ENCODE measurements at regions not wholly inside any gene's neighbourhood (a gene's known extent, or its start where the extent isn't known, plus 50 kb on each side); places are given as distances from the start of the nearest gene placed in this dataset.
"Not testable (repeated sequence)": the region's sequence is repeated elsewhere in the genome, so short reads cannot be mapped to it uniquely, and the experiment has no call there.

DNA sequence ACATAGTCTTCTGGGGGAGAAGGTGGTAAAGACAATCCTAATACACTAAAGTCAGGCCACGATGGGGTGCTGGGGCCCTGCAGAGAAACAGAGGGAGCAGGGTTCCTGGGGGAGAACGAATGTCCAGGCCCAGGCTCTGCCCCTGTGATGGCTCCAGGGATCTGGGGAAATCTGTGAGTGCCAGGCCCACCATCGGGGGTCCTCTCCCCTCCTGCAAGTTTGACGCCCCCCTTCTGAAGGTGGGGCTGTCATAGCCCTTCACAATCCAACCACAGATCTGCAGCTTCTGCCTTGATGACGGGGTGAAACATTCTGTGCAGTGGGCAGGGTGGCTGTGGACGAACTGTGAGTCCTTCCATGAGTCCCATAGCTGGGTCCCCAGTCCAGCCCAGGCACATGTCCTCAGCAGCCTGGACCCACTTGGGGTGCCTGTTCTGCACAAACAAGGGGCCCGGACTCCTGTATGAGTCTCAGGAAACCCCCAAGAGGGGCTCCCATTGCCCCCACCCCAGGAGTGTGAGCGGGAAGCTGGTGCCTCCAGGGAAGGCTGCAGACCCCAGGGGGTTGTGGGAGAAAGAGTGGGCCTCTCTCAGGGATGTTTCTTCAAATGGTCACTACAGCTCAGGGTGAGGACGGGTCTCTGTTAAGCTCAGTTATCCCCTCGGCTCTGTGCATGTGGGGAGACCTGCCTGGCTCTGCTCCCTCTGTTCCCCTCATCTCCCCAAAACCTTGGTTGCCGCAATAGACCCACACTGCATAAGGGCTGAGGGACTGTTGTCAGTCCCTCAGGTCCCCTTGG, 134.3 kb downstream of the TNFRSF13B start:
- TF ChIP-seq, protein P1, sequence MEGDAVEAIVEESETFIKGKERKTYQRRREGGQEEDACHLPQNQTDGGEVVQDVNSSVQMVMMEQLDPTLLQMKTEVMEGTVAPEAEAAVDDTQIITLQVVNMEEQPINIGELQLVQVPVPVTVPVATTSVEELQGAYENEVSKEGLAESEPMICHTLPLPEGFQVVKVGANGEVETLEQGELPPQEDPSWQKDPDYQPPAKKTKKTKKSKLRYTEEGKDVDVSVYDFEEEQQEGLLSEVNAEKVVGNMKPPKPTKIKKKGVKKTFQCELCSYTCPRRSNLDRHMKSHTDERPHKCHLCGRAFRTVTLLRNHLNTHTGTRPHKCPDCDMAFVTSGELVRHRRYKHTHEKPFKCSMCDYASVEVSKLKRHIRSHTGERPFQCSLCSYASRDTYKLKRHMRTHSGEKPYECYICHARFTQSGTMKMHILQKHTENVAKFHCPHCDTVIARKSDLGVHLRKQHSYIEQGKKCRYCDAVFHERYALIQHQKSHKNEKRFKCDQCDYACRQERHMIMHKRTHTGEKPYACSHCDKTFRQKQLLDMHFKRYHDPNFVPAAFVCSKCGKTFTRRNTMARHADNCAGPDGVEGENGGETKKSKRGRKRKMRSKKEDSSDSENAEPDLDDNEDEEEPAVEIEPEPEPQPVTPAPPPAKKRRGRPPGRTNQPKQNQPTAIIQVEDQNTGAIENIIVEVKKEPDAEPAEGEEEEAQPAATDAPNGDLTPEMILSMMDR (IDR thresholded peaks at IDR 0.05; ENCODE audit: extremely low read depth in 1 of 2, insufficient read depth in 1 of 2, low read depth in 1 of 2, low read length in 2 of 2), result not testable (repeated sequence)
- TF ChIP-seq POLR2A (IDR thresholded peaks at IDR 0.05; ENCODE audit: low read depth, low read length); EZH2 (IDR thresholded peaks at IDR 0.05; ENCODE audit: borderline replicate concordance, low read depth, low read length, severe bottlenecking); POLR2AphosphoS5 (IDR thresholded peaks at IDR 0.05; ENCODE audit: insufficient read depth, low read depth, low read length); GATA2 (IDR thresholded peaks at IDR 0.05; ENCODE audit: insufficient read depth, insufficient read length, low read depth, low read length); FOS (IDR thresholded peaks at IDR 0.05; ENCODE audit: borderline replicate concordance, insufficient read depth, low read length); JUN (IDR thresholded peaks at IDR 0.05; ENCODE audit: borderline replicate concordance, insufficient read depth, insufficient read length, low read depth): not testable (repeated sequence)
- TF ChIP-seq, protein P2, sequence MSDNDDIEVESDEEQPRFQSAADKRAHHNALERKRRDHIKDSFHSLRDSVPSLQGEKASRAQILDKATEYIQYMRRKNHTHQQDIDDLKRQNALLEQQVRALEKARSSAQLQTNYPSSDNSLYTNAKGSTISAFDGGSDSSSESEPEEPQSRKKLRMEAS (IDR thresholded peaks at IDR 0.05; ENCODE audit: insufficient read depth, insufficient read length), result not testable (repeated sequence)

All from endothelial cell of umbilical vein (primary cell).